ENCODE measurements at regions not wholly inside any gene's neighbourhood (a gene's known extent, or its start where the extent isn't known, plus 50 kb on each side); places are given as distances from the start of the nearest gene placed in this dataset.
"Not testable (repeated sequence)": the region's sequence is repeated elsewhere in the genome, so short reads cannot be mapped to it uniquely, and the experiment has no call there.

- no peak for DNase-seq
Observed at GRCh38 chrX:13220916-13221315, 98.9 kb downstream of the ATXN3L start.

DNA sequence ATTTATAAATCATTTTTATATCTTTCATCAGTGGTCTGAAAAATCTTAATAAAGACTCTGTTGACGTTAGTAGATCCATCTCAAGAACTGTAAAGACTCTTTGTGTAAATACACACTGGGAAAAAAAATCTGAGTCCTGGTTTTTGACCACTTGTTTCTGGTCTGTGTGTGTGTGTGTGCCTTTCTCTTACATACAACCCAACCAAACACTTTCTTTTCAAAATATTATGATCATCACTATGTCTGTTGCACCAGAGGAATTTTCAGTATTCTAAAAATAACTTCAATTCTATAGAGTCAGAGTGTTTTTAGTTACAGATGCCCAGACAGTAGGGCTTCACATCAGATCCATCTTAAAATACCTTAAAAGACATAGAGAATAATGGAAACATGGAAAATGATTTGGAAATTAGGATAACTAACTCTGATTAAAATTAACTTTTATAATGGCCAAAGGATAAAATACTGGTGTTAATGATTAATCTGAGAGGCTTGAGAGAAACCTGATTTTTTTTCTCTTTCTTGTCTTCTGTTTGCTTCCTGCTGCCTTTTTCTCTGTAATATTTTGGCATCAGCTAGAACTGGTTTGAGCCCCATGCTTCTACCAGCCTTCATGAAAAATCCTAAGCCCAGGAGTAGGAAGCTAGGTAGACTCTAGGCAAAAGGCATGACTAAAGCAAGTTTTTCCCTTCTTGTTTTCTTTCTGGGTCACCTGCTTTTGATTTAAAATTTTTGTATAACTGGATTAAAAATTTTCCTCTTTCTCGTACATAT, 99.7 kb downstream of the ATXN3L start:
- DNase-seq, result no peak

- DNase-seq, result no peak
Observed at GRCh38 chrX:13218758-13219157, 101.1 kb downstream of the ATXN3L start.

DNA sequence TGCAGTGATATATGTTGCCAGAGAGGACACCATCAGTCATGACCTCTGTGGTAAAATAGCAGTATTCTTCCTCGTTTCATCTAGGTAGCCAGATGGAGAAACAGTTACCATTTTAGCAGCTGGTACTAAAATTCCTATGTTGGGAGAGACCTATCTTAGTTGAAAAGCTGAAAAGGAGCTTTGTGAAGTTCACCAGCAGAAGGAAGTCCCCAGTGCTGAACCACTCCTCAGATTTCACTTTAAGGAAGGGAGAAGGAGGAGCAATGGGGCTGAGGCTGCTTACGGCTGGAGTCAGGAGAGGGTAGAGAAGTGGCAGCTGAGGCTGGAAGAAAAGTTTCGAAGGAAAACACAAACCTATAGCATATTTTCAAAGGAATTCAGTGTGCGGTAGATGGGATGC, 103.7 kb downstream of the ATXN3L start:
- peak; percentile 59 to 61 for DNase-seq

- DNase-seq, result peak; percentile 59 to 61
Observed at GRCh38 chrX:13215729-13216128, 104.1 kb downstream of the ATXN3L start.

- peak; percentile 14 to 38 for DNase-seq
Observed at GRCh38 chrX:13212191-13212651, 107.6 kb downstream of the ATXN3L start.

- not testable (repeated sequence) for DNase-seq
Observed at GRCh38 chrX:13210142-13210541, 109.7 kb downstream of the ATXN3L start.

- not testable (repeated sequence) for DNase-seq
Observed at GRCh38 chrX:13209704-13210103, 110.1 kb downstream of the ATXN3L start.

- DNase-seq, result no peak
Observed at GRCh38 chrX:13208281-13208935, 111.4 kb downstream of the ATXN3L start.

DNA sequence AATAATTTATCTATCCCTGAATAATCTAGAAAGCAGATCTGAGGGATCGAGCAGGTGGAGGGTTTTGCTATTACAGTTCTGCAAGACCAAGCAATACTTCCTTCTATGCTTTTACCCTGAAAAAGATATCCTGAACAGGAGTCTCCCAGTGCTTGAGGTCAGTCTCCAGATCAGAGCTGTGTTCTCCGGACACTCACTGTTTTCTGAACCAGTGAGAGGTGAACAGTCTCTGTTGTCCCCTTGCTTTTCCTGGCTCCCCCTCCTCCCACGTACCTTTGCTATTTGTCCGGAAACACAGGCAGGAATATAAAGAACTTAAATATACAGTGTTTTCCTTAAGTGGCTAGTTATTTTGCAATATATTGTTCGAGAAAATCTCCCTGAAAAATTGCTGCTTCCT, 116.6 kb downstream of the ATXN3L start:
- DNase-seq, result no peak

GRCh38 chrX:13201605-13202219, 118.1 kb downstream of the ATXN3L start:
- DNase-seq, result no peak

GRCh38 chrX:13200398-13200797, 119.5 kb downstream of the ATXN3L start:
- no peak for DNase-seq

- DNase-seq, result no peak
Observed at GRCh38 chrX:13198762-13199064, 121.1 kb downstream of the ATXN3L start.

- no peak for DNase-seq
Observed at GRCh38 chrX:13198056-13198761, 121.6 kb downstream of the ATXN3L start.

- no peak for DNase-seq
Observed at GRCh38 chrX:13196782-13197181, 123.1 kb downstream of the ATXN3L start.

GRCh38 chrX:13195340-13195739, 124.5 kb downstream of the ATXN3L start:
- DNase-seq, result no peak

- peak; percentile 70 to 85 for DNase-seq
Observed at GRCh38 chrX:13194291-13195103, 125.4 kb downstream of the ATXN3L start.

GRCh38 chrX:13190051-13190450, 129.8 kb downstream of the ATXN3L start:
- DNase-seq, result no peak

- DNase-seq, result no peak
Observed at GRCh38 chrX:13189380-13189779, 130.5 kb downstream of the ATXN3L start.

- DNase-seq, result no peak
Observed at GRCh38 chrX:13188731-13189309, 131.0 kb downstream of the ATXN3L start.

- not testable (repeated sequence) for DNase-seq
Observed at GRCh38 chrX:13186643-13187042, 133.2 kb downstream of the ATXN3L start.

- no peak for DNase-seq
Observed at GRCh38 chrX:13180807-13181206, 136.4 kb upstream of the FAM9C start.

All from NCI-H446 (cell line).